H9 (cell line): ENCODE measurements at regions not wholly inside any gene's neighbourhood (a gene's known extent, or its start where the extent isn't known, plus 50 kb on each side); places are given as distances from the start of the nearest gene placed in this dataset.

ENCODE experiments used
- DNase-seq: peaks from one replicate; pipeline ENCODE4 v3.0.0-alpha.2; 2017
- H2AFZ ChIP-seq: one replicate; pipeline ENCODE4 v1.6.1; 2013; ENCODE audit warnings: mild to moderate bottlenecking, low read length, control low read depth, moderate library complexity
- H2AK5ac ChIP-seq: 2 replicates; pipeline ENCODE4 v1.6.1; 2013; ENCODE audit warnings: low read length, control low read depth, mixed read lengths; ENCODE audit not compliant: insufficient read length
- H2BK120ac ChIP-seq: one replicate; pipeline ENCODE4 v1.6.1; 2013; ENCODE audit warnings: low read depth, mild to moderate bottlenecking, low read length, control low read depth, inconsistent platforms; ENCODE audit not compliant: poor library complexity, severe bottlenecking
- H2BK12ac ChIP-seq: 2 replicates; pipeline ENCODE4 v1.6.1; 2013; ENCODE audit warnings: low read length, control low read depth, mixed read lengths, low read depth; ENCODE audit not compliant: insufficient read length
- H2BK15ac ChIP-seq: 2 replicates; pipeline ENCODE4 v1.6.1; 2013; ENCODE audit warnings: low read depth, low read length, control low read depth
- H2BK20ac ChIP-seq: one replicate; pipeline ENCODE4 v1.6.1; 2013; ENCODE audit warnings: low read depth, mild to moderate bottlenecking, low read length, control low read depth, inconsistent platforms; ENCODE audit not compliant: poor library complexity, severe bottlenecking
- H2BK5ac ChIP-seq: 2 replicates; pipeline ENCODE4 v1.6.1; 2013; ENCODE audit warnings: low read length, control low read depth, mixed read lengths; ENCODE audit not compliant: insufficient read length
- H3K14ac ChIP-seq: 2 replicates; pipeline ENCODE4 v1.6.1; 2013; ENCODE audit warnings: low read length, control low read depth; ENCODE audit not compliant: insufficient read depth
- H3K18ac ChIP-seq: 2 replicates; pipeline ENCODE4 v1.6.1; 2013; ENCODE audit warnings: low read depth, mild to moderate bottlenecking, mixed read lengths, low read length, control low read depth; ENCODE audit not compliant: insufficient read length
- H3K23ac ChIP-seq: 2 replicates; pipeline ENCODE4 v1.6.1; 2013; ENCODE audit warnings: low read length, control low read depth, mixed read lengths, low read depth; ENCODE audit not compliant: insufficient read length
- H3K23me2 ChIP-seq: 2 replicates; pipeline ENCODE4 v1.6.1; 2013; ENCODE audit warnings: low read depth, mild to moderate bottlenecking, mixed read lengths, low read length, control low read depth; ENCODE audit not compliant: insufficient read length, poor library complexity, severe bottlenecking
- H3K27ac ChIP-seq: 2 replicates; pipeline ENCODE4 v1.5.1; 2013; ENCODE audit warnings: low read length, control low read depth, mixed read lengths, low read depth; ENCODE audit not compliant: insufficient read length
- H3K27me3 ChIP-seq: 2 replicates; pipeline ENCODE4 v1.6.1; 2013; ENCODE audit warnings: low read length, control low read depth, inconsistent platforms; ENCODE audit not compliant: insufficient read depth
- H3K4ac ChIP-seq: 2 replicates; pipeline ENCODE4 v1.6.1; 2013; ENCODE audit warnings: low read depth, mild to moderate bottlenecking, control low read depth, inconsistent platforms, low read length, moderate library complexity
- H3K4me1 ChIP-seq: 2 replicates; pipeline ENCODE4 v1.6.1; 2013; ENCODE audit warnings: low read length, control low read depth, inconsistent platforms; ENCODE audit not compliant: insufficient read depth
- H3K4me2 ChIP-seq: 2 replicates; pipeline ENCODE4 v1.6.1; 2013; ENCODE audit warnings: low read length, control low read depth, mixed read lengths; ENCODE audit not compliant: insufficient read length, insufficient read depth
- H3K56ac ChIP-seq: 2 replicates; pipeline ENCODE4 v1.6.1; 2013; ENCODE audit warnings: low read depth, mild to moderate bottlenecking, mixed read lengths, low read length, control low read depth; ENCODE audit not compliant: insufficient read length
- H3K79me1 ChIP-seq: 2 replicates; pipeline ENCODE4 v1.6.1; 2013; ENCODE audit warnings: low read depth, mild to moderate bottlenecking, moderate library complexity, low read length, control low read depth, inconsistent platforms; ENCODE audit not compliant: insufficient read depth, poor library complexity, severe bottlenecking
- H3K79me2 ChIP-seq: 2 replicates; pipeline ENCODE4 v1.6.1; 2013; ENCODE audit warnings: low read length, control low read depth, inconsistent platforms; ENCODE audit not compliant: insufficient read depth
- H3K9ac ChIP-seq: 2 replicates; pipeline ENCODE4 v1.6.1; 2013; ENCODE audit warnings: low read length, control low read depth, mixed read lengths; ENCODE audit not compliant: insufficient read length; ENCODE audit errors: extremely low read depth
- H3K9me3 ChIP-seq: one replicate; pipeline ENCODE4 v1.6.1; 2013; ENCODE audit warnings: low read depth, low read length, inconsistent platforms; ENCODE audit not compliant: control insufficient read depth
- H3T11ph ChIP-seq: one replicate; pipeline ENCODE4 v1.6.1; 2013; ENCODE audit warnings: mild to moderate bottlenecking, low read length, control low read depth, inconsistent platforms
- H4K20me1 ChIP-seq: one replicate; pipeline ENCODE4 v1.6.1; 2013; ENCODE audit not compliant: control insufficient read depth, insufficient read length, insufficient read depth
- H4K5ac ChIP-seq: 2 replicates; pipeline ENCODE4 v1.6.1; 2013; ENCODE audit warnings: low read depth, mild to moderate bottlenecking, mixed read lengths, low read length, control low read depth; ENCODE audit not compliant: insufficient read length
- H4K8ac ChIP-seq: replicated peaks from 2 replicates; pipeline ENCODE4 v1.6.1; 2013; ENCODE audit warnings: low read length, control low read depth, mixed read lengths, low read depth; ENCODE audit not compliant: insufficient read length
- H4K91ac ChIP-seq: 2 replicates; pipeline ENCODE4 v1.6.1; 2013; ENCODE audit warnings: low read depth, mild to moderate bottlenecking, moderate library complexity, mixed read lengths, low read length, control low read depth; ENCODE audit not compliant: insufficient read length
- H3K27ac Mint-ChIP-seq, 3 experiments: 2 replicates in 2 of 3; 3 replicates in 1 of 3; pipeline ENCODE4 v1.8.0; 2020 to 2021; ENCODE audit warnings: mixed read lengths in 3 of 3, mild to moderate bottlenecking in 1 of 3, moderate library complexity in 1 of 3
- H3K27me3 Mint-ChIP-seq: 2 replicates; pipeline ENCODE4 v1.8.0; 2021; ENCODE audit warnings: low read depth, mild to moderate bottlenecking, moderate library complexity, mixed read lengths
- H3K36me3 Mint-ChIP-seq, 3 experiments: 2 replicates in 2 of 3; 3 replicates in 1 of 3; pipeline ENCODE4 v1.8.0; 2020 to 2021; ENCODE audit warnings: low read depth in 3 of 3, mixed read lengths in 3 of 3; ENCODE audit not compliant: insufficient read depth in 1 of 3
- H3K4me1 Mint-ChIP-seq, 2 experiments: 2 replicates each; pipeline ENCODE4 v1.8.0; 2020; ENCODE audit warnings: mixed read lengths in 2 of 2
- H3K4me3 Mint-ChIP-seq, 2 experiments: 2 replicates in 1 of 2; 3 replicates in 1 of 2; pipeline ENCODE4 v1.8.0; 2020 to 2021; ENCODE audit warnings: mild to moderate bottlenecking in 2 of 2, mixed read lengths in 2 of 2, moderate library complexity in 1 of 2
- H3K9me3 Mint-ChIP-seq, 2 experiments: 2 replicates in 1 of 2; 3 replicates in 1 of 2; pipeline ENCODE4 v1.8.0; 2020; ENCODE audit warnings: mild to moderate bottlenecking in 2 of 2, mixed read lengths in 2 of 2, moderate library complexity in 1 of 2
- whole genome bisulfite sequencing: extraction: QIAGEN DNeasy Blood & Tissue Kit; methylation state at CpG from one replicate; pipeline ENCODE4 v1.1.7; 2013; ENCODE audit warnings: missing lambda C conversion rate, low lambda C conversion rate, mixed read lengths; ENCODE audit not compliant: insufficient read length; ENCODE audit errors: extremely low coverage; 5-methylcytosine and 5-hydroxymethylcytosine counted together
- TF ChIP-seq, protein P1 (sequence below): fragments of 200-600 bp; sonication (generic); conservative IDR thresholded peaks from 3 replicates; pipeline ENCODE4 v1.8.0; 2021; ENCODE audit warnings: antibody characterized with exemption, mild to moderate bottlenecking

DNA sequence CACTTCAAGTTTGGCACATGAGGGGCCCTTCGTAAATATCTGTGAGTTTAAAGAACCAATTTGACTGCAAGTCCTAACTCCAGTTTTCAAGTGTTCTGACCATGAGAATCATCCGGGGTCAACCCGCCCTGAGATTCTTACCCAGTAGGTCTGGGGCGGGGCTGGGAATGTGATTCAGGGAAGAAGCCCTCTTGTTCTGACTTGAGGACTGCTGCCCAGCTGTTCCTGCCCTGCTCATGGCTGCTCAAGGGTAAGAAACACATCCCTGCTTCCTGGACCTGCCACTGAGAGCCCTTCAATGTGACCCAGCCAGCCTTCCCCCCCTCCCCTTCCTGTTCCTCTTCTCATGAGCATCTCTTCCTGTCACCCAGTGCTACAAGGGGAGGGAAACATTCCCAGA lies 92.7 kb upstream of the PGRMC2 start:
- Histone ChIP-seq H2BK5ac (no peak overlapping the region), H4K20me1 (no peaks in the 10 kb centered on the region), H2AFZ (no peak overlapping the region), H3K9ac (no peak overlapping the region), H3K4me2 (no peak overlapping the region), H3T11ph (no peak overlapping the region), H4K5ac (no peak overlapping the region), H2BK12ac (no peak overlapping the region), H3K27me3 (no peaks in the 10 kb centered on the region), H2AK5ac (no peak overlapping the region), H3K4me1 (0 out of 2 replicates have a peak, but pooled peaks cover 3% of the 10 kb centered on the region), H3K27ac (no peak overlapping the region), H2BK120ac (no peak overlapping the region), H3K9me3 (peaks cover 9% of the 10 kb centered on the region), H3K23ac (no peak overlapping the region), H3K14ac (no peak overlapping the region), H2BK15ac (no peak overlapping the region), H4K8ac (no peak overlapping the region), H3K79me2 (no peaks in the 10 kb centered on the region), H3K4ac (no peak overlapping the region), H2BK20ac (no peak overlapping the region), H3K23me2 (no peaks in the 10 kb centered on the region), H3K79me1 (no peaks in the 10 kb centered on the region), H4K91ac (no peak overlapping the region), H3K18ac (no peak overlapping the region), H3K56ac (no peak overlapping the region)
- H3K4me3 Mint-ChIP-seq: no peak overlapping the region
- H3K27me3 Mint-ChIP-seq: no peaks in the 10 kb centered on the region
- H3K27ac Mint-ChIP-seq: no peak overlapping the region
- TF ChIP-seq, protein P1, sequence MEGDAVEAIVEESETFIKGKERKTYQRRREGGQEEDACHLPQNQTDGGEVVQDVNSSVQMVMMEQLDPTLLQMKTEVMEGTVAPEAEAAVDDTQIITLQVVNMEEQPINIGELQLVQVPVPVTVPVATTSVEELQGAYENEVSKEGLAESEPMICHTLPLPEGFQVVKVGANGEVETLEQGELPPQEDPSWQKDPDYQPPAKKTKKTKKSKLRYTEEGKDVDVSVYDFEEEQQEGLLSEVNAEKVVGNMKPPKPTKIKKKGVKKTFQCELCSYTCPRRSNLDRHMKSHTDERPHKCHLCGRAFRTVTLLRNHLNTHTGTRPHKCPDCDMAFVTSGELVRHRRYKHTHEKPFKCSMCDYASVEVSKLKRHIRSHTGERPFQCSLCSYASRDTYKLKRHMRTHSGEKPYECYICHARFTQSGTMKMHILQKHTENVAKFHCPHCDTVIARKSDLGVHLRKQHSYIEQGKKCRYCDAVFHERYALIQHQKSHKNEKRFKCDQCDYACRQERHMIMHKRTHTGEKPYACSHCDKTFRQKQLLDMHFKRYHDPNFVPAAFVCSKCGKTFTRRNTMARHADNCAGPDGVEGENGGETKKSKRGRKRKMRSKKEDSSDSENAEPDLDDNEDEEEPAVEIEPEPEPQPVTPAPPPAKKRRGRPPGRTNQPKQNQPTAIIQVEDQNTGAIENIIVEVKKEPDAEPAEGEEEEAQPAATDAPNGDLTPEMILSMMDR: no peak
- peaks cover 21 to 22% of the 10 kb centered on the region in 2 experiments for H3K9me3 Mint-ChIP-seq
- WGBS: no CpG with 5 or more reads among the region's 4 CpGs
- peaks cover 19 to 26% (median 20%) of the 10 kb centered on the region in 3 experiments for H3K36me3 Mint-ChIP-seq
- DNase-seq: no peak
- peaks cover 15 to 16% of the 10 kb centered on the region in 2 experiments for H3K4me1 Mint-ChIP-seq
